Kidney epithelial cell (primary cell): ENCODE measurements at regions not wholly inside any gene's neighbourhood (a gene's known extent, or its start where the extent isn't known, plus 50 kb on each side); places are given as distances from the start of the nearest gene placed in this dataset.

Experiments
- DNase-seq: peaks from one replicate; pipeline ENCODE4 v3.0.0-alpha.2; 2010; ENCODE audit warnings: low read depth
- H3K27me3 ChIP-seq: 2 replicates; pipeline ENCODE4 v1.6.0; 2011; ENCODE audit warnings: low read length; ENCODE audit not compliant: control insufficient read depth, insufficient read depth
- H3K36me3 ChIP-seq: 2 replicates; pipeline ENCODE4 v1.5.1; 2011; ENCODE audit warnings: low read length; ENCODE audit not compliant: control insufficient read depth, insufficient read depth
- H3K4me3 ChIP-seq: 2 replicates; pipeline ENCODE4 v1.5.1; 2011; ENCODE audit warnings: low read depth, mild to moderate bottlenecking, control low read depth, low read length
- TF ChIP-seq, protein P1 (sequence below): IDR thresholded peaks from 2 replicates; pipeline ENCODE4 v1.5.1; 2011; ENCODE audit warnings: mild to moderate bottlenecking, moderate library complexity, low read length, control low read depth, inconsistent platforms; ENCODE audit not compliant: insufficient read depth, poor library complexity, severe bottlenecking

DNA sequence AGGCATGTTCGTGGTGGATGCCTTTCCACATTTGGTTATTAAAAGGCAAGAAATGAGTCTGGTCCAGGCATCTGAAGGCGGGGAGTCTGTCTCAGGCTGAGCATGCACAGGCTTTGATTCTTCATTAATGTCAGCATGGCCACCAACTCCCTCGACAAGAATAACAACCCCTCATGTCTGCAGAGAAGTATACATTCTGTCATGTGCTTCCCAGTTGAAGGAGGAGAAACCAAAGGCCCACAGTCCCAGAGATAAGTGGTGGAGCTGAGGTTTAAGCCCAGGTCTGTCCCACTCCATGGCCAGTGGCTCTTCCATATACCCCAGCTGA is 61.6 kb upstream of the LAPTM5 start:
- DNase-seq, result no peak
- Histone ChIP-seq H3K36me3 (no peaks in the 10 kb centered on the region), H3K4me3 (no peak overlapping the region), H3K27me3 (no peaks in the 10 kb centered on the region)
- TF ChIP-seq, protein P1, sequence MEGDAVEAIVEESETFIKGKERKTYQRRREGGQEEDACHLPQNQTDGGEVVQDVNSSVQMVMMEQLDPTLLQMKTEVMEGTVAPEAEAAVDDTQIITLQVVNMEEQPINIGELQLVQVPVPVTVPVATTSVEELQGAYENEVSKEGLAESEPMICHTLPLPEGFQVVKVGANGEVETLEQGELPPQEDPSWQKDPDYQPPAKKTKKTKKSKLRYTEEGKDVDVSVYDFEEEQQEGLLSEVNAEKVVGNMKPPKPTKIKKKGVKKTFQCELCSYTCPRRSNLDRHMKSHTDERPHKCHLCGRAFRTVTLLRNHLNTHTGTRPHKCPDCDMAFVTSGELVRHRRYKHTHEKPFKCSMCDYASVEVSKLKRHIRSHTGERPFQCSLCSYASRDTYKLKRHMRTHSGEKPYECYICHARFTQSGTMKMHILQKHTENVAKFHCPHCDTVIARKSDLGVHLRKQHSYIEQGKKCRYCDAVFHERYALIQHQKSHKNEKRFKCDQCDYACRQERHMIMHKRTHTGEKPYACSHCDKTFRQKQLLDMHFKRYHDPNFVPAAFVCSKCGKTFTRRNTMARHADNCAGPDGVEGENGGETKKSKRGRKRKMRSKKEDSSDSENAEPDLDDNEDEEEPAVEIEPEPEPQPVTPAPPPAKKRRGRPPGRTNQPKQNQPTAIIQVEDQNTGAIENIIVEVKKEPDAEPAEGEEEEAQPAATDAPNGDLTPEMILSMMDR, result no peak

DNA sequence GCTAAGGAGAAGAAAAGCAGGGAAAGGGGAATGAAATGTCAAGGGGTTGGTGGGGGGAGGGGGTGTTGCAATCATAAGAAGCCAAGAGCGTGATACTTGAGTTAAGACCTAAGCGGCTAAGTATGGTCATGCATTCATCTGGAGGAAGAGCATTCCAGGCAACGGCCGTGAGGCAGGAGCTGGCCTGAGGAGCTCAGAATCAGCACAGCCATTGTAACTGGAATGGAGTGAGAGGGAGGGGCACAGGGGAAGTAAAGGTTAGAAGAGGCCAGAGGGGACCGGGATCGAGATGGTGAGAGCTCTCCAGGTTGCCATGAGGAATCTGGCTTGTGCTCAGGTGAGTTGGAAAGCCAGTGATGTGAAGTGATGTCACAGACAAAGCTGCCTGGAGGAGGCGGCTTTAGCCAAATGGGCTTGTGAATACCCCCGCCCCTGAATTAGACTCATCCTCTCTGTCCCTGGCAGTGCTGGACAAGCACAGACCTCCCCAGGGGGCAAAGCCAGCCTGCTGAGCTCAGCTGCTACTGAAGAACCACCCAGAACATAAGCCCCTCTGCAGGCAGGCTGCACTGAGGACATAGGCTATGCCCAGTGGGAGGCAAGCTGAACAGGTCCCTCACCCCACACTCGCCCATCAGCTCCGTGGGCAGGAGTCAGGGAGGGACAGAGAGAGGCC is 61.1 kb upstream of the LAPTM5 start:
- TF ChIP-seq, protein P1, result no peak
- Histone ChIP-seq H3K4me3 (no peak overlapping the region), H3K27me3 (no peaks in the 10 kb centered on the region), H3K36me3 (no peaks in the 10 kb centered on the region)
- no peak for DNase-seq

DNA sequence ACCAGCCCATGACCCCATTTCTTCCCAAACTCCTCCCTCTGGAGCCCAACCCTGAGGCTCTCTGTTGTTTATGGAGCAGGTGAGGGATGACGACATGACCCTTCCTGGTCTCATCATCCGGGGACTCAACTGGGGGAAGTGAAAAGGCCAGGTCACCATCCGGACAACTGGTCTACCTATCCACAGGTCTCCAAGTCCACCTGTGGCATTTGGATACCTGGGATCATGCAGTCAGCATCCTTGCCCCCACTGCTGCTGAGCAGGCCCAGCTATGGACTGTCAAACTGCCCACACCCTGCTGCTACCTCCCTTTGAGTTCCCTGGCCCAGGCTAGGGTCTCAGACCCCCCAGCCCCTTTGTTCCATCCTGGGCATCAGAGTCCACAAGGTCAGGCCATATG is 60.0 kb upstream of the LAPTM5 start:
- DNase-seq, result no peak
- Histone ChIP-seq H3K27me3 (no peaks in the 10 kb centered on the region), H3K4me3 (no peak overlapping the region), H3K36me3 (no peaks in the 10 kb centered on the region)
- TF ChIP-seq, protein P1, result no peak

DNA sequence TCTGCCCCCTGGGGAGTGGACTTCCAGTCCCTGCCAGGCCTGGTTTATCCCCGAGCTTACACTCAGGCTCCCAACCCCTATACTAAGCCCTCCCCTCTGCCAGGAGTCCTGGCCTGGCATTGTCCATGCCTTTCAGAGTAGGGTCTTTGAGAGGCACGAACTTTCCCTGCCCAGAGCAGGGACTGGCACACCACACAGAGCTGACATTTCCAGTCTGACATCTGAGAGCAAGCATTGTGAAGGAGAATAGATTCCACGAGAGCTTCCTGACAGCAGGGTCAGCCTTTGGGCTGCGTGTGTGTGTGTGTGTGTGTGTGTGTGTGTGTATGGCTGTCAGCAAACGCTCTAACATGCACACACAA is 59.5 kb upstream of the LAPTM5 start:
- Histone ChIP-seq H3K36me3 (no peaks in the 10 kb centered on the region), H3K27me3 (no peaks in the 10 kb centered on the region)

DNA sequence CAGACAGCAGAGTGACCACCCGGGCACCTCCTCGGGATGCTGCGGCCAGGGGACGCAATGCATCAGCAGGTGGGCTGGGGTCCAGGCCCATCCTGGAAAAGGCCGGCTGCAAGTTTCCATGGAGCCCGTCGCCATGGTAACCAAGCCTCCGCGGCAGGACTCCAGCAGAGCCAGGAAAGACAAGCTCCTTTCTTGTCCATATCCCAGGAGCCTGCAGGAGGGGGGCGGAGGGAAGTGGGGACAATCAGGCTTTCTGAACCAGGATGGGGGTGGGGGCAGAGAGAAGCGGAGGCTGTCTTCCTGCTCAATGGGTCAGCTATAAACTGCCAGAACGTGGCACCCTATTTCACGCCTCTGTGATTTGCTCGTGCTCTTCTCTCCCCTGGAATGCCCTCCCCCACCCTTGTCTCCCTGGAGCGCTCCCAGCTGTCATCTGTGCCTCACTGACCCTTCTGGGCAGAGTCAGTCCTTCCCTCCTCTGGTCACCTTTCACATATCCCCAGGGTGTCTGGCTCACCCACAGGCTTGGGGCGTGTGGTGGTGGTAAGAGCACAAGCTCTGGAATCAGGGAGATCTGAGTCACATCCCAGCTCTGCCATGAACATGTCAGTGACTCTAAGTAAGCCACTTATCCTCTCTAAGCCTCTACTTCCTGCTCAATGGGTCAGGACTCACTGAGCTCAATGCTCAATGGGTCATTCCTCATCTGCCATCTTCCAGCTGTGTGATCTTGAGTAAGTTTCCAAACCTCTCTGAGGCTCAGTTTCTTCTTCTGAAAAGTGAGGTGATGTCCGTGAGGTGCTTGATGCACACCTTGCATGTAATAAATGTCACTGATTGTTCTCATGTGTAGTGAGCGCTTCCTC is 58.9 kb upstream of the LAPTM5 start:
- TF ChIP-seq, protein P1, result no peak
- Histone ChIP-seq H3K4me3 (no peak overlapping the region), H3K27me3 (no peaks in the 10 kb centered on the region), H3K36me3 (no peaks in the 10 kb centered on the region)
- peak; percentile 94 for DNase-seq

More for the DNA sequence above, 59.5 kb upstream of the LAPTM5 start:
- H3K4me3 ChIP-seq, result no peak overlapping the region
- TF ChIP-seq, protein P1, result no peak
- DNase-seq, result no peak

DNA sequence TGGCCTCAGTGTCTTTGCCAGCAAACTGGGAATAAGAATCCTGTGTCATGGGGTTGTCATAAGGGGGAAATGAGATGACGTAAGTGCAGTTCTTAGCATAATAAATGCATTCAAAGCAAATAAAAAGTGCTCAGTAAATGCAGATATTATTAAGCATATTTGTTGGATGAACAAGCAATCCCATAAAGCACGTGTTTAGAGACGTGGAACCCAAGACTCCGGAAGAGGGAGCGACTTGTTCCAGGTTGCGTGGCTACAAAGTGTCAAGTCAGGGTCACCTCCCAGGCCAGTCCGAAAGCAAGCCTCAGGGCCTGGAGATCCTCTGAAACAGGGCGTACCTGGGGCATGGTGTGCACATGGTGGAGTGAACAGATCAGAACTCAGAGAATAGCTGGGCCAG is 58.0 kb upstream of the LAPTM5 start:
- Histone ChIP-seq H3K27me3 (no peaks in the 10 kb centered on the region), H3K4me3 (no peak overlapping the region), H3K36me3 (no peaks in the 10 kb centered on the region)
- DNase-seq, result no peak
- TF ChIP-seq, protein P1, result no peak
